ELF-1 (cell line): ENCODE measurements at regions not wholly inside any gene's neighbourhood (a gene's known extent, or its start where the extent isn't known, plus 50 kb on each side); places are given as distances from the start of the nearest gene placed in this dataset.

Experiments
- DNase-seq: peaks from one replicate; pipeline ENCODE4 v3.0.0-alpha.2; 2016; ENCODE audit warnings: low read depth, low spot score

GRCh38 chr14:53613404-53614253 lies 343.0 kb downstream of the BMP4 start:
- peak; percentile 23 for DNase-seq

DNA sequence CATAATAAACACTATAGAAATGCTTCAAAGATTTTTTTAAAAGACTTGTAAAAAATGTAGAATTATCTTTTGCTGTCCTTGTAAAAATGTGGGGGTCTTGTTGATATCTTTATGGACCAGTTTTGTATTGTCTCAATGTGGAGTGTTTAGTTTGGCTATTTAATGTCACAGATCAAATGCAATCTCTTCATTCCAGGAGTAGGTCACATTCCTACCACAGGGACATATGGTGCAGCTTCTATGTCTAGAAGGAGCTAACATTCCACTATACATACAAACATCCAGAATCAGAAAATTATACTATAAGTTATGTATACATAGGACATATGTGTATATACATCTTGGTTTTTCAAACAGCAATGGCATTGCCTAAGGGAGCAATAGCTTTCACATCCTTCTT lies 345.7 kb downstream of the BMP4 start:
- DNase-seq = no peak

- no peak for DNase-seq
These were observed 347.6 kb downstream of the BMP4 start for GRCh38 chr14:53609009-53609408.

DNA sequence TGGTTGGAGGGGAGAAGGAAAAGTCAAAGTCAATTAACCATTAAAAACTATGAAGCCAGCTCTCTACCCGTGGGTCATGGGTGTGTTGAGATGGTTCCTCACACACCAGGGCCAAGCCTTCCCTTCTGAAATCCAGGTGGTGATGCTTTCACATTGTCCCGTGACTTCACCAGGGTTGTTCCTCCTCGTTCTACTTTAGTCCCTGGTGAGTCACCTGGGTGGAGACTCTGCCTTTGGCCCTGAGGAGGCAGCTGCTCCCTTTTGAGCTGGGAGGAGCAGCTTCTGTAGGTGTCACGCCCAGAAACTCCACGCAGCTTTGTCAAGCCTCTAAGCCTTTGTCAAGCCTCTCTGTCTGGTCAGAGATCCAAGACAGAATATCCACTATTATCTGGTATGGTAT lies 348.3 kb downstream of the BMP4 start:
- DNase-seq = no peak

DNA sequence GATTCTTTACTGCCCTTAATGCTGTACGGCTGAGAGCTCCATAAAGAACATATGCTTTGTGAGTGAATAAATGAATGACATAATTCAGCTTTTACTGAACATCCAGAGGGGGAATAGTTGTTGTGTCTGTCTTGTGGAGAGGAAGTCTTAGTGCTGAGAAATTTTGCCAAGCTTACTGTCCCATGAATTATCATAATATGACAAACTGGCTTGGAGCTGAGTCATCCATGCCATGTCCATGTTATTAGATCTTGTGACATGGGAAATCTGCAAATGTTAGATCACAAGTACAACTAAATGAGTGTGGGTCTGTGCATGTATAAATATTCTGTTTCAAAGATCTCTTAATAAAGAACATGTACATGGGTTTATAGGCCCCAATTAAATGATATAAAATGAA lies 350.4 kb downstream of the BMP4 start:
- DNase-seq = no peak

DNA sequence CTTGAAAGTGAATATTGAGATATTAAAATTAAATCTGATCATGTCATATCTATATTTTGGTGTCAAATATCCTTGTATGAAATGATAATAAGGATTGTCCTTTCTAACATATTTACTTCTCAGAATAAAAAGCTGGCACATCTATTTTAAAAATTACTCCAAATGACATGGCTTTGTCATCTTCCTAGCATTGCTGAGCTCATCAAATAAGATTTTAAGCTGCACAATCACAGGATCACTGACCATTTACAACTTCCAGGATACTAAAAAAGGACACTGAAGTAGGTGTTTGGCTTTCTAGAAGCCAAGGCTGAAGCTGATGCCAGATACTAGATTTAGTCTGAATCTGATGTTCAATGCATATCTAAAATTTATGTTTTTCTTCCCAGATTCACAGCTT lies 351.1 kb downstream of the BMP4 start:
- no peak for DNase-seq

GRCh38 chr14:53603994-53604393 lies 352.6 kb downstream of the BMP4 start:
- no peak for DNase-seq

DNA sequence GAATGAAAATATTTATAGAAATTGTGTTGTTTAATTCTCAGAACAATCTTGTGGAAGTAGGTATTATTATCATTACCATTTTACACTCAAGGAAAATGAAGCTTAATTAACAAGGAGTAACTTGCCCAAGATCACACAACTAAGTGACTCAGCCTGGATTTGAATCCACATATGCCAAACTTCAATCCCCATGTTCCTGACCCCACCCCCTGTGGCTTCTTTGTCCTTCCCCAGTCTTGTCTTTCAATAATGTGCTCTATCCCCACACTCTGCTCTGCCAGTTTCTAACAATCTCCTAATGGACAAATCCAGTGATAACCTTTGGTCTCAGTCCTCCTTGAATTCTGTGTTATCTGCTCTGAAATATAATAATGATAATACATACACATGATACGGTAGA lies 355.2 kb downstream of the BMP4 start:
- no peak for DNase-seq

DNA sequence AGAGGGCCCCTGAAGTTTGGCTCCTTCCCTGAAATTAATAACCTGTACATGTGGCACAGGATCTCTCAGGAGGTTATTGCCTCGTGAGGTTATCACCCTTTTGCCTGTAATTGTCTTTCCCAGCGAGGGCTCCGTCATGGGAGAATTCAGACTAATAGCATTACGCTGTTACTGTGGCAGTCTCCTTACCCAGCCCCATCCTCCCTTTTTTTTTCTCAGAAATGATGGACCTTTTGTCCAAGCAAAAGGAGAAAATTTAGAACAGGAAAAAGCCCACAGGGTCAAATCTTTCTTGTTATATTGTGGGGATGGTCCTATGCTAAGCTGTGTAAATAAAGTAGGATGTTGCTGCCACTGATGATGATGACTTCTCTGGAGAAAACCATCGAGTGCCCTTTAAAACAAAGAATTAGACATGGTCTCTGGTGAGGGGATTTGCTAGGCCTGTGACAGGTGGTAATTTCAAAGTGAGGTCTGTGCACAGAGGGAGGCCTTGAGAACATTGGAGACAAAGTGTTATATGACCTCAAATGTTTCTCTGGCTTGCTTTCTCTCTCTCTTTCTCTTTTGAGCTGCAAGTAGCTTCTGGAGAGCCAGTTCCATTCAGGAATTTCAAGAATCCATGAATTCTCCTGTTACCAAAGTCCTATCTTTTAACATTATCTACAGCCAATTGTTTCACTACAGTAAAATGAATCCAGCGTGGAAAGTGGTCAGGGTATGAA lies 357.2 kb downstream of the BMP4 start:
- DNase-seq = peak; percentile 64

GRCh38 chr14:53596853-53597525 lies 359.6 kb downstream of the BMP4 start:
- no peak for DNase-seq

DNA sequence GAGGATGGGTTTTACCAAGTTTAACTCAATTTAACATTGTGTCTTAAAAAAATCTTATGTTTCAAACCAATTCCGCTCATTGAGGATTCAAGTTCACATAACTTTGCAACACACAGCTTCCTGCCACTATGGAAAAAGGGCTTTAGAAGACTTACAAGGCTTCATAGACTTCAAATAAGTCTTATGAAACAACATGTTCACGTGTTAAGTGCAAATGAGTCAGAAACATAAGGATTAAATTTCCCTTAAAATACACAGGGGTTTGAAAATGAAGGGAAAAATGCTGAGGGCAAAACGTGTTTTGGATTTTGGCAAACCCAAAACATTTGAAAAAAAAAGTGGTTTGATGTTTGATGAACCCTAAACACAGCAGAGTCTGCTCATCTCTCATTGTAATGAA lies 364.8 kb downstream of the BMP4 start:
- no peak for DNase-seq

DNA sequence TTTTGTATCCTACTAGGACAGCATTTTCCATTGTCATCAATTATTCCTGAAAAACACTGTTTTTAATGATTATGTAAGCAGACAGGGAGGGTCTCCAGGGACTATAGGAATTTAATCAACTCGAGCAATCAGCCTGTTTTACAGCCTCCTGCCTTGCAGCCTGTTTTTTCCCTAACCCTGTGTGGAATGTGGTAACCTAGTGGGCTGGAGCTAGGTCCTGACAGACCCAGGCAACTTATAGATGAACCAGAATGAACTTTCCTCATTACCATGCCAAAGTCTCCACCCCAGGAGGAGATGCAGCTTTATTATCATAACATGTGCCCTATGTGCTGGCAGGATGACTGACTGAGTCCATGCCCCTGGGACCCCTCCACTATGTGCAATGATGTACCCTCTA lies 375.1 kb downstream of the BMP4 start:
- DNase-seq = peak; percentile 74

DNA sequence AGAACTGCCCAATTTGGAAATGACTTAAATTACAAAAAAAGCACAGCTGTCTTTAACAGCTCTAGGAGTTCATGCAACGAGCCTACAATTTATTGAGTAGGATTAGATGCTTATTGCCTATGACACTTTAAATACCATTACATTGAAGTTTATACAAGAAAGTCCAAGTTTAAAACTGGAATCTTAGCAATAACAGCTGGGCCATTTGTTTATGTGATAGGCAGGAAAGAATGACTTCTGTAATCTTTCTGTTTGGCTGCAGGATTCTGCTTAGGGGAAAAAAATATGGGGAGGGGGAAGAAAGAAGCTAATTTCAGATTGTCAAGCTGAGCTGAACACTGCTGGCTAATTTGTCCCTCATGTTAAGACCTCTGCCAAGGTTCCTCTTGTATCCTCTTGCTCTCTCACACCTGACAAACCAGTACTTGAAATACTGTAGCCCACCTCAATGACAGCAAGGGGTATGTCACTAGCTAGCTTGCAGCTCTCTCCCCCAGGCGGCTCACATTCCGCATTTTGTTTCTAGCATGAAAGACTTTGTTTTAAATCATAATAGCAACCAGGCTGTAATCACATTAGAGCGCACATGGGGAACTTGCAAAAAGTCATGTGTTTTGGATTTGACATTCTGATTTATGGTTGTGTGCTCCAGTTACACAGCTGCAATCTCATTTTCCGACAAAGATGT lies 384.8 kb downstream of the BMP4 start:
- DNase-seq = peak; percentile 65

GRCh38 chr14:53570411-53571387 lies 385.9 kb downstream of the BMP4 start:
- DNase-seq = peak; percentile 5

DNA sequence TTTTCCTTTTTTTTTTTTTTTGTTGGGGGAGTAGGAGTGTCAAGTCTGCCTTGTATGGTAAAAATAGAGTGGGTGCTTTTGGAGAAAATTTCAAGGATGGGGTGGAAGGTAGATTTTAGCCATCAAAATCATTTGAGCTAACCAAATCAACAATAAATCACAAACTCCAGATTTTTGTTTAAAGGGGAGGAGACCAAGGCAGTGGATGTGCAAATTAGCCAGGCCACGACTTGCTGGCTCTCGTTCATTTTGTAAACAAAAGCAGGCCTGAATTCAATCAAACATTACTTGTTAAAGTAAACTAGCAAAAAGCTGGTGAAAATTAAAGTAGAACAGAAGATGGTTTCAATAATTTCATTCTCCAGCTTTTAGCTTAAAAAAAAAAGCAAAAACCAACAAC lies 387.2 kb downstream of the BMP4 start:
- no peak for DNase-seq

- no peak for DNase-seq
These were observed 389.3 kb downstream of the BMP4 start for GRCh38 chr14:53567236-53567780.

GRCh38 chr14:53564870-53565269 lies 391.8 kb downstream of the BMP4 start:
- DNase-seq = no peak

DNA sequence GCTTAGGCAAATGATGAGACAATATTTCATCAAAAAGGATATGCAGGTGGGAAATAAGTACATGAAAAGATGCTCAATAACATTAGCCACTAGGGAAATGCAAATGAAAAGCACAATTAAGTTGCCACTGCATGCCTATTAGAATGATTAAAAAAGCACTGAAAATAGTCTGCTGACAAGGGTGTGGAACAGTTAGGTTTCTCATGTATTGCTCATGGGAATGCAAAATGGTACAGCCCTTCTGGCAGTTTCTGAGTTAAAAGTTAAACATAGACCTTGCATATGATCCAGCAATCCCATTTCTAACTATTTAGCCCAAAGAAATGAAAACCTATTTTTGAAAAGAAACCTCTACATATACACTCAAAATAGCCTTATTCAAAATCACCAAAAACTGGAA lies 393.0 kb downstream of the BMP4 start:
- DNase-seq = no peak

DNA sequence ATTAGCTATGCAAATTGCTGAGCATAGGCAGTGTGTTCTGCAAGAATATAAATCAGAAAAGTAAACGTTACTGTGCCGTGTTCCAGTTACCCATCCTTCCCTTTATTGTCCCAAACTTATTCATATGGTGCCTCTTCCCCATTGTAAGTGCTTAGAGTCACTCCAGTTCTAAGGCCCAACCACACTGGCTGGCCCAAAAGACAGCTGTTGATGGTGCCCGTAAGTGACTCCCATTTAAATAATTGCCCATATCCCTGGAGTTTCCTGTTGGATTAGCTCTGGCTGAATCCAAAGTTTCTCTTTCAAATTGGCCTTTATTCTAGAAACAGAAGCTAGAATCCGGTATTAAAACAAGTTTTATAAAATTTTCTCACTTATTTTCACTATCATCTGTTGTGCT lies 400.1 kb upstream of the DDHD1 start:
- no peak for DNase-seq

GRCh38 chr14:53551862-53552261 lies 398.7 kb upstream of the DDHD1 start:
- DNase-seq = no peak
